CD14-positive monocyte (primary cell): ENCODE measurements at regions not wholly inside any gene's neighbourhood (a gene's known extent, or its start where the extent isn't known, plus 50 kb on each side); places are given as distances from the start of the nearest gene placed in this dataset.

ENCODE experiments used
- DNase-seq, 3 donors: peaks; one replicate each; pipeline ENCODE4 v3.0.0-alpha.2; 2011 to 2022
- H2AFZ ChIP-seq: 2 replicates; pipeline ENCODE4 v1.6.0; 2012; ENCODE audit warnings: mild to moderate bottlenecking, low read depth, low read length, inconsistent platforms; ENCODE audit not compliant: insufficient read depth, poor library complexity, severe bottlenecking
- H3K27ac ChIP-seq, 2 donors: 1 replicate in 1 of 2; 2 replicates in 1 of 2; pipeline ENCODE4 v1.5.1; 2012 to 2013; ENCODE audit warnings: low read length in 2 of 2, control low read depth in 1 of 2, inconsistent platforms in 1 of 2, low read depth in 1 of 2, mild to moderate bottlenecking in 1 of 2
- H3K27me3 ChIP-seq, 2 donors: one replicate each; pipeline versions ENCODE4 v1.6.0 to v1.6.1; 2011 to 2013; ENCODE audit warnings: low read length in 2 of 2; ENCODE audit not compliant: control insufficient read depth in 2 of 2, insufficient read depth in 2 of 2
- H3K36me3 ChIP-seq, 2 donors: replicated peaks in 1 of 2; 1 replicate in 1 of 2; 2 replicates in 1 of 2; pipeline versions ENCODE4 v1.5.1 to v1.6.1; 2012 to 2013; ENCODE audit warnings: low read length in 2 of 2, control low read depth in 1 of 2, inconsistent platforms in 1 of 2, mild to moderate bottlenecking in 1 of 2; ENCODE audit not compliant: insufficient read depth in 2 of 2, control insufficient read depth in 1 of 2
- H3K4me1 ChIP-seq, 2 donors: 1 replicate in 1 of 2; 2 replicates in 1 of 2; pipeline versions ENCODE4 v1.5.1 to v1.6.1; 2012 to 2013; ENCODE audit warnings: low read length in 2 of 2, control low read depth in 1 of 2, inconsistent platforms in 1 of 2, mild to moderate bottlenecking in 1 of 2, moderate library complexity in 1 of 2; ENCODE audit not compliant: insufficient read depth in 2 of 2, control insufficient read depth in 1 of 2
- H3K4me2 ChIP-seq: replicated peaks from 2 replicates; pipeline ENCODE3; 2012; ENCODE audit warnings: low read length, moderate library complexity, mild to moderate bottlenecking; ENCODE audit not compliant: poor library complexity, severe bottlenecking; ENCODE audit errors: extremely low read depth
- H3K4me3 ChIP-seq, 3 experiments: fragments of 200-600 bp in 1 of 3; sonication (generic) in 1 of 3; replicated peaks in 1 of 3; 1 replicate in 2 of 3; 2 replicates in 1 of 3; pipeline ENCODE4 v1.5.1; 2011 to 2013; ENCODE audit warnings: low read length in 3 of 3, mild to moderate bottlenecking in 3 of 3, control low read depth in 2 of 3, low read depth in 2 of 3, inconsistent platforms in 1 of 3, moderate library complexity in 1 of 3
- H3K79me2 ChIP-seq: 2 replicates; pipeline ENCODE4 v1.6.0; 2012; ENCODE audit warnings: mild to moderate bottlenecking, control low read depth, inconsistent platforms, low read length, moderate library complexity; ENCODE audit not compliant: insufficient read depth
- H3K9ac ChIP-seq: 2 replicates; pipeline ENCODE4 v1.6.0; 2017; ENCODE audit warnings: low read length, mild to moderate bottlenecking; ENCODE audit not compliant: insufficient read depth, poor library complexity, severe bottlenecking
- H3K9me3 ChIP-seq, 2 donors: replicated peaks in 1 of 2; 1 replicate in 1 of 2; 2 replicates in 1 of 2; pipeline versions ENCODE4 v1.5.1 to v1.6.1; 2012 to 2013; ENCODE audit warnings: low read length in 2 of 2, control low read depth in 1 of 2; ENCODE audit not compliant: control insufficient read depth in 1 of 2, insufficient read depth in 1 of 2
- H4K20me1 ChIP-seq: 2 replicates; pipeline ENCODE4 v1.6.0; 2012; ENCODE audit warnings: mild to moderate bottlenecking, low read length, control low read depth, moderate library complexity; ENCODE audit not compliant: insufficient read depth
- H3K27ac Mint-ChIP-seq, 7 donors: one replicate each; pipeline ENCODE4 v1.8.0; 2020; ENCODE audit warnings: mild to moderate bottlenecking in 7 of 7, mixed read lengths in 7 of 7, moderate library complexity in 6 of 7, inconsistent platforms in 2 of 7
- H3K27me3 Mint-ChIP-seq, 3 donors: one replicate each; pipeline ENCODE4 v1.8.0; 2021 to 2022; ENCODE audit warnings: low read depth in 3 of 3, mild to moderate bottlenecking in 3 of 3, mixed read lengths in 3 of 3, moderate library complexity in 3 of 3, inconsistent platforms in 1 of 3
- H3K36me3 Mint-ChIP-seq, 2 donors: one replicate each; pipeline ENCODE4 v1.8.0; 2020; ENCODE audit warnings: mixed read lengths in 2 of 2, inconsistent platforms in 1 of 2, mild to moderate bottlenecking in 1 of 2
- H3K4me1 Mint-ChIP-seq: one replicate; pipeline ENCODE4 v1.8.0; 2020; ENCODE audit warnings: mild to moderate bottlenecking, mixed read lengths
- H3K4me3 Mint-ChIP-seq, 2 donors: one replicate each; pipeline ENCODE4 v1.8.0; 2020; ENCODE audit warnings: mild to moderate bottlenecking in 2 of 2, mixed read lengths in 2 of 2, moderate library complexity in 1 of 2
- H3K9me3 Mint-ChIP-seq, 7 donors: one replicate each; pipeline ENCODE4 v1.8.0; 2020 to 2022; ENCODE audit warnings: mixed read lengths in 7 of 7, mild to moderate bottlenecking in 6 of 7, moderate library complexity in 6 of 7, inconsistent platforms in 2 of 7
- CTCF ChIP-seq: fragments of 200-600 bp; IDR thresholded peaks from one replicate; pipeline ENCODE4 v1.8.0; 2022; ENCODE audit warnings: antibody characterized with exemption, mild to moderate bottlenecking
- WGBS: methylation state at CpG from one replicate; pipeline ENCODE4 v1.1.5; 2013; ENCODE audit warnings: missing lambda C conversion rate; ENCODE audit not compliant: insufficient coverage; 5-methylcytosine and 5-hydroxymethylcytosine counted together
- intact Hi-C, 2 donors: fragments of 100-400 bp; cut with micrococcal nuclease; formaldehyde crosslinking; loops; one replicate each; pipeline versions ENCODE4 v1.15.0 to v1.15.1; 2023

- Histone ChIP-seq H3K79me2 (no peaks in the 10 kb centered on the region), H2AFZ (no peak overlapping the region), H3K4me3 (no peak overlapping the region), H3K4me2 (no peak overlapping the region), H4K20me1 (no peaks in the 10 kb centered on the region), H3K4me1 (no peaks in the 10 kb centered on the region), H3K36me3 (no peaks in the 10 kb centered on the region), H3K9me3 (peaks cover 7 to 13% of the 10 kb centered on the region in 2 donors), H3K9ac (no peak overlapping the region), H3K27me3 (no peaks in the 10 kb centered on the region), H3K27ac (no peak overlapping the region)
- no peak overlapping the region for H3K4me3 Mint-ChIP-seq
- WGBS = no CpG with 5 or more reads among the region's 1 CpG
- no peaks in the 10 kb centered on the region for H3K4me1 Mint-ChIP-seq
- intact Hi-C loops = no loop called here
- no peaks in the 10 kb centered on the region for H3K27me3 Mint-ChIP-seq
- DNase-seq = no peak
- no peaks in the 10 kb centered on the region for H3K36me3 Mint-ChIP-seq
- H3K9me3 Mint-ChIP-seq = peaks cover 2 to 10% (median 4%) of the 10 kb centered on the region in 7 donors
- no peak for TF ChIP-seq CTCF
- no peak overlapping the region for H3K27ac Mint-ChIP-seq
Observed at GRCh38 chr9:22829236-22829635, 382.6 kb downstream of the DMRTA1 start.

GRCh38 chr9:22838266-22838665 lies 391.6 kb downstream of the DMRTA1 start:
- H3K27ac ChIP-seq = no peak overlapping the region
- intact Hi-C loops = no loop called here
- DNase-seq = no peak
- H3K9me3 ChIP-seq = peaks cover 15 to 21% of the 10 kb centered on the region in 2 donors
- no peak overlapping the region for H3K4me3 ChIP-seq
- no peak for TF ChIP-seq CTCF
- H3K4me2 ChIP-seq = no peak overlapping the region
- Mint-ChIP-seq H3K27me3 (no peaks in the 10 kb centered on the region), H3K9me3 (peaks cover 0 to 7% (median 2%) of the 10 kb centered on the region in 7 donors), H3K4me3 (no peak overlapping the region), H3K36me3 (no peaks in the 10 kb centered on the region), H3K27ac (no peak overlapping the region), H3K4me1 (no peaks in the 10 kb centered on the region)
- H2AFZ ChIP-seq = no peak overlapping the region
- H3K36me3 ChIP-seq = no peaks in the 10 kb centered on the region
- H3K27me3 ChIP-seq = no peaks in the 10 kb centered on the region
- H3K9ac ChIP-seq = no peak overlapping the region
- WGBS = 65% methylated on average over 2 of the region's 3 CpGs
- no peaks in the 10 kb centered on the region for H4K20me1 ChIP-seq
- no peaks in the 10 kb centered on the region for H3K4me1 ChIP-seq
- H3K79me2 ChIP-seq = no peaks in the 10 kb centered on the region
